GM20000 (cell line): ENCODE measurements at regions not wholly inside any gene's neighbourhood (a gene's known extent, or its start where the extent isn't known, plus 50 kb on each side); places are given as distances from the start of the nearest gene placed in this dataset.

ENCODE experiments used
- DNase-seq: peaks from one replicate; pipeline ENCODE4 v3.0.0; 2012; ENCODE audit warnings: low spot score
- CTCF ChIP-seq: IDR thresholded peaks from 2 replicates; pipeline ENCODE4 v1.5.1; 2012; ENCODE audit warnings: mild to moderate bottlenecking, control low read depth; ENCODE audit errors: extremely low read depth, missing control alignments

- DNase-seq = peak; percentile 81
- no peak for TF ChIP-seq CTCF
Observed at GRCh38 chr1:9426291-9426711, 113.0 kb upstream of the SLC25A33 start.

- DNase-seq = no peak
- no peak for TF ChIP-seq CTCF
Observed at GRCh38 chr1:9427388-9427787, 111.9 kb upstream of the SLC25A33 start.

- peak; percentile 13 for TF ChIP-seq CTCF
- peak; percentile 93 for DNase-seq
Observed at GRCh38 chr1:9428601-9429341, 110.5 kb upstream of the SLC25A33 start.

- TF ChIP-seq CTCF = no peak
Observed at GRCh38 chr1:9429342-9429711, 109.9 kb upstream of the SLC25A33 start.

GRCh38 chr1:9434247-9435152 is 104.8 kb upstream of the SLC25A33 start:
- DNase-seq = no peak
- no peak for TF ChIP-seq CTCF

More at GRCh38 chr1:9429342-9429711, 109.9 kb upstream of the SLC25A33 start:
- no peak for DNase-seq

GRCh38 chr1:9435153-9435636 is 104.1 kb upstream of the SLC25A33 start:
- TF ChIP-seq CTCF = no peak
- DNase-seq = no peak

- no peak for TF ChIP-seq CTCF
- no peak for DNase-seq
Observed at GRCh38 chr1:9435854-9436640, 103.2 kb upstream of the SLC25A33 start.
